Ovary (tissue), 3 donors: ENCODE measurements at regions not wholly inside any gene's neighbourhood (a gene's known extent, or its start where the extent isn't known, plus 50 kb on each side); places are given as distances from the start of the nearest gene placed in this dataset.

Experiments
- CTCF ChIP-seq, 3 donors: fragments of 450-650 bp in 2 of 3; fragments of 200-600 bp in 1 of 3; IDR thresholded peaks; one replicate each; pipeline versions ENCODE4 v1.5.1 to v1.8.0; 2016 to 2022; ENCODE audit warnings: antibody characterized with exemption in 3 of 3, mild to moderate bottlenecking in 1 of 3
- EP300 ChIP-seq: sonication (generic); formaldehyde crosslinking; IDR thresholded peaks from one replicate; pipeline ENCODE4 v1.6.1; 2017; ENCODE audit warnings: antibody characterized with exemption
- POLR2A ChIP-seq: fragments of 450-650 bp; IDR thresholded peaks from one replicate; pipeline ENCODE4 v1.6.1; 2017; ENCODE audit warnings: antibody characterized with exemption, mild to moderate bottlenecking, moderate library complexity
- donor health status: DM: no; HTN: no; CAD: no.

- TF ChIP-seq CTCF (IDR thresholded peaks at IDR 0.05), result no peak
- no peak for TF ChIP-seq POLR2A
- TF ChIP-seq EP300, result no peak
Measured at GRCh38 chr13:80727321-80727975, 386.5 kb upstream of the SPRY2 start.
